ENCODE measurements at regions not wholly inside any gene's neighbourhood (a gene's known extent, or its start where the extent isn't known, plus 50 kb on each side); places are given as distances from the start of the nearest gene placed in this dataset.
A peak's percentile ranks its signal among the peaks of the same experiment; 100 is the strongest.

- no peak overlapping the region for H3K27ac Mint-ChIP-seq
- peaks cover 4% of the 10 kb centered on the region for H3K9me3 Mint-ChIP-seq
- H3K4me1 Mint-ChIP-seq = no peaks in the 10 kb centered on the region
- no peaks in the 10 kb centered on the region for H3K27me3 Mint-ChIP-seq (ENCODE audit: low read depth)
- peak; percentile 27 to 59 (median 37) for TF ChIP-seq CTCF (IDR thresholded peaks at IDR 0.05; ENCODE audit: unreplicated experiment in 3 of 3)
- H3K36me3 Mint-ChIP-seq (ENCODE audit: low read depth) = no peaks in the 10 kb centered on the region
- no peak overlapping the region for H3K4me3 Mint-ChIP-seq
These were observed 109.6 kb upstream of the GOT2 start for GRCh38 chr16:58843675-58844074.

- no peaks in the 10 kb centered on the region for H3K27me3 Mint-ChIP-seq (ENCODE audit: low read depth)
- H3K4me1 Mint-ChIP-seq = no peaks in the 10 kb centered on the region
- H3K4me3 Mint-ChIP-seq = no peak overlapping the region
- no peak for TF ChIP-seq CTCF (IDR thresholded peaks at IDR 0.05; ENCODE audit: unreplicated experiment in 3 of 3)
- H3K27ac Mint-ChIP-seq = no peak overlapping the region
- no peaks in the 10 kb centered on the region for H3K36me3 Mint-ChIP-seq (ENCODE audit: low read depth)
- H3K9me3 Mint-ChIP-seq = peaks cover 7% of the 10 kb centered on the region
These were observed 108.6 kb upstream of the GOT2 start for GRCh38 chr16:58842746-58843145.

- TF ChIP-seq CTCF (IDR thresholded peaks at IDR 0.05; ENCODE audit: unreplicated experiment in 3 of 3) = no peak
- Mint-ChIP-seq H3K27ac (no peak overlapping the region), H3K9me3 (peaks cover 7% of the 10 kb centered on the region), H3K27me3 (ENCODE audit: low read depth) (no peaks in the 10 kb centered on the region), H3K4me1 (no peaks in the 10 kb centered on the region), H3K36me3 (ENCODE audit: low read depth) (no peaks in the 10 kb centered on the region), H3K4me3 (no peak overlapping the region)
These were observed 108.0 kb upstream of the GOT2 start for GRCh38 chr16:58842156-58842555.

GRCh38 chr16:58837950-58838349 is 103.8 kb upstream of the GOT2 start:
- no peaks in the 10 kb centered on the region for H3K4me1 Mint-ChIP-seq
- H3K36me3 Mint-ChIP-seq (ENCODE audit: low read depth) = no peaks in the 10 kb centered on the region
- H3K27ac Mint-ChIP-seq = no peak overlapping the region
- no peak for TF ChIP-seq CTCF (IDR thresholded peaks at IDR 0.05; ENCODE audit: unreplicated experiment in 3 of 3)
- peaks cover 14% of the 10 kb centered on the region for H3K27me3 Mint-ChIP-seq (ENCODE audit: low read depth)
- no peak overlapping the region for H3K4me3 Mint-ChIP-seq
- peaks cover 7% of the 10 kb centered on the region for H3K9me3 Mint-ChIP-seq

- Mint-ChIP-seq H3K4me3 (no peak overlapping the region), H3K36me3 (ENCODE audit: low read depth) (no peaks in the 10 kb centered on the region), H3K9me3 (peaks cover 7% of the 10 kb centered on the region), H3K4me1 (no peaks in the 10 kb centered on the region), H3K27me3 (ENCODE audit: low read depth) (peaks cover 14% of the 10 kb centered on the region), H3K27ac (no peak overlapping the region)
- no peak for TF ChIP-seq CTCF (IDR thresholded peaks at IDR 0.05; ENCODE audit: unreplicated experiment in 3 of 3)
These were observed 102.3 kb upstream of the GOT2 start for GRCh38 chr16:58836427-58836826.

- no peak overlapping the region for H3K27ac Mint-ChIP-seq
- H3K36me3 Mint-ChIP-seq (ENCODE audit: low read depth) = no peaks in the 10 kb centered on the region
- H3K4me3 Mint-ChIP-seq = no peak overlapping the region
- no peaks in the 10 kb centered on the region for H3K9me3 Mint-ChIP-seq
- H3K4me1 Mint-ChIP-seq = peaks cover 5% of the 10 kb centered on the region
- H3K27me3 Mint-ChIP-seq (ENCODE audit: low read depth) = peaks cover 14% of the 10 kb centered on the region
- TF ChIP-seq CTCF (IDR thresholded peaks at IDR 0.05; ENCODE audit: unreplicated experiment in 3 of 3) = no peak
These were observed 98.3 kb upstream of the GOT2 start for GRCh38 chr16:58832386-58832895.

All from nephron (organoid).